ENCODE measurements at regions not wholly inside any gene's neighbourhood (a gene's known extent, or its start where the extent isn't known, plus 50 kb on each side); places are given as distances from the start of the nearest gene placed in this dataset.

DNA sequence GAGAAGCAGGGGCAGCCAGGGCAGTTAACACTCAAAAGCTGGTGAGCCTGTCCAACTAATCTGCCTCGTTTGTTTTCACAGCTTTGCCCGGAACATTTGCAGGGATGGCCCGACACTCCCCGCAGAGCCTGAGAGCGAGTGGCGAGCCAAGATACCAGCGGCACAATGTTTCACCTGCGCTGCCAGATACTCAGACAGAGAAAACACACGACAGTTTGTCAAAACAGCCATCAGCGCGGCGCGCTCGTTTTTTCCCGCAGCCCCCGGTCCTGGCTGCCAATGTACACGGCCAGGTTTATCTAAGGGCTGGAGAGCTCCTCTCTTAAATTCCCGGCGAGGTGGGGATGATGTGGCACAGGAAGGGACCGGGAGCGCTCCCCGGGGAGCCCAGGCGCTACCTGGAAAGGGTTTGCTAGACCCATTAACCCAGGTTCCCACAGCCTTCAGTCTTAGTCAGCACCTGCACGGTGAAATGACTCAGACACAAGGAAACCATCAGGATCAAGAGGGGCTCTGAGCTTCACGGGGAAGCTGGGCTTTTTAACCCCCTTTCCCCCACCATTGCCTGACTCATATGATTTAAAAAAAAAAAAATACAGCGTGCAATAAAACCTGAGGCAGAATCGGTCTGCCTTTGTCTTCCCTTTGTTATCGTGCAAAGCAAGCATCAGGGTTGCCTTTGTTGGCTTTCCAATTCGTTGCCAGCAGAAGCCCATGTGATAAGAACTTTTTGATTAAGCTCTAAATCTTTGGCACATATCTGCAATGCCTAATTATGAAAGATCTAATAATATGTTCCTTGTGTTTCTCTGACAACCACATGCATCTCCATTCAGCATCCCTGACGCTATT, 186.2 kb downstream of the EFNB2 start:
- no peak for DNase-seq (ENCODE audit: insufficient read length)
- FAIRE-seq = no peak

DNA sequence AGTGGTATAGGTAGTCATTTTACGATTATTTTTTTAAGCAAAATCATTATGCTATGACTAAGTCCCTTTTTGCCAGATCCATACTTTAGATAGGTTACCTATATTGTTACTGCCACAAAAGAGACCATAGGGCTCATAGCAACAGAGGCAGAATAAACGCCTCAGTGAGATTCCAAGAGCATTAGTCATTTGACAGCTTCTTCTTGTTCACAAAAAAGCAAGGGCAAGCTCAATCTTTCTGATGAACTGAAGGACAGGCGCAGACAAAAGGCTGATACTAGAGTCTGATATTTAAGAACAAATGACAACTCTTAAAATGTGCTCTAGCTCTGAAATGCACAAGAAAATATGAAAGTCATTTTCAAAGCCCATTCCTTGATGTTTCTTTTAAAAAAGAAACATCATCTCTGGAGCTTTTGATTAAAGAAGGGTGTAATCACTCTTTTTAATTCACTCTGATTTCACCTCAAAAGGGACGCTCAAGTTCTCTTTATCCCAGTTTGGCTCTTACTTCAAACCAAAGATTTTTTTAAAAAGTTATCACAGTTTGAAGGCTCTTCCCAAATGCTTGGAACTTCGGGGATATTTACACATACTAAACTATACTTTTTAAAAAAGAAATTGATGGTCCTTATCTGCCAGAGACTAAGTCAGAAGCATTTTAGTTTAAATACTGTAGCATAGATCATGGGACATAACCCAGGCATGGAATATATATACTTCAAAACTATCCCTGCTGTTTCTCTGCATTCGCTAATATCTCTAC, 187.2 kb downstream of the EFNB2 start:
- TF ChIP-seq TAF1 (IDR thresholded peaks at IDR 0.05; ENCODE audit: borderline replicate concordance, low read depth, low read length) (no peak), POLR2A (IDR thresholded peaks at IDR 0.05; ENCODE audit: low read depth, low read length) (no peak), POLR2AphosphoS5 (IDR thresholded peaks at IDR 0.05; ENCODE audit: low read depth, low read length) (no peak)
- DNase-seq (ENCODE audit: insufficient read length) = no peak
- no peak for FAIRE-seq

More for the DNA sequence above, 186.2 kb downstream of the EFNB2 start:
- TF ChIP-seq TAF1 (IDR thresholded peaks at IDR 0.05; ENCODE audit: borderline replicate concordance, low read depth, low read length) = no peak
- no peak for TF ChIP-seq POLR2AphosphoS5 (IDR thresholded peaks at IDR 0.05; ENCODE audit: low read depth, low read length)
- TF ChIP-seq POLR2A (IDR thresholded peaks at IDR 0.05; ENCODE audit: low read depth, low read length) = no peak

DNA sequence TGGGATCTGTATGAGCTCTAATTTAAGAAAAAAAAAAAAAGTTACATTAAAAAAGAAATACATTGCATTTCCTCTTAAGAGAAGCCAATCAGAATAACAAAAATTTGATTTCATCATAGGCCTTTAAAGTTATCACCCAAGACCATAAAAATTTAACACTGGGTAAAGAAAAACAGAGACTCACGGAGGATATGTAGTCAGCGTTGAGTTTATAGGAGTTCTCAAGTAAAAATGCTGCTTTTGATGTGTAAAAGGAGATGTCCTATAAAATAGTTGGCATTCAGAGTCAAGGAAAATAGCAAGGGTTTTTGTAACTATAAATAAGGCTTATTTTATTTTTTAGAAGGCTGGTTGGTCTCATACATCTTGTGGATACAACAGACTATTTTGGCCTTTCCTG, 191.1 kb downstream of the EFNB2 start:
- FAIRE-seq = no peak
- no peak for TF ChIP-seq TAF1 (IDR thresholded peaks at IDR 0.05; ENCODE audit: borderline replicate concordance, low read depth, low read length)
- TF ChIP-seq POLR2AphosphoS5 (IDR thresholded peaks at IDR 0.05; ENCODE audit: low read depth, low read length) = no peak
- TF ChIP-seq POLR2A (IDR thresholded peaks at IDR 0.05; ENCODE audit: low read depth, low read length) = no peak

DNA sequence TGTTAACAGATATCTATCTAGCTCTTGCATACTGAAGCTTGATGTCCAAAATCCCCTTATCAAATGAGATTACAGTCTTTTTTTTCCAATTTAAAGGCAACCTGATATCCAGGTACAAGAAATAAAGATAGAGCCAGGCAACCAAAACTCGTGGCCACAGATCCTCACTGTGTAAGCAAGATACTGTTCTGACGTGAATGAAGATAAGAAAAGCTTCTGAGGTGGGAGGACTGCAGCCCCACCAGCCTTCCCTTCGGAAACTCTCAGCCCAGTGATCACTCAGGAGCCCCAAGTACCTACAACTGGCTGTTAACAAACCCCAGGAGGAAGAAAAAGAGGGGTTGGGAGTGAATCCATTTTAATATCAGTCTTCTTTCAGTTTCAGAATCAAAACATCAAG, 191.6 kb downstream of the EFNB2 start:
- TF ChIP-seq POLR2AphosphoS5 (IDR thresholded peaks at IDR 0.05; ENCODE audit: low read depth, low read length) = no peak
- TF ChIP-seq POLR2A (IDR thresholded peaks at IDR 0.05; ENCODE audit: low read depth, low read length) = no peak
- no peak for TF ChIP-seq TAF1 (IDR thresholded peaks at IDR 0.05; ENCODE audit: borderline replicate concordance, low read depth, low read length)
- DNase-seq (ENCODE audit: insufficient read length) (no peak), FAIRE-seq (no peak)

More for the DNA sequence above, 191.1 kb downstream of the EFNB2 start:
- DNase-seq (ENCODE audit: insufficient read length) = no peak

DNA sequence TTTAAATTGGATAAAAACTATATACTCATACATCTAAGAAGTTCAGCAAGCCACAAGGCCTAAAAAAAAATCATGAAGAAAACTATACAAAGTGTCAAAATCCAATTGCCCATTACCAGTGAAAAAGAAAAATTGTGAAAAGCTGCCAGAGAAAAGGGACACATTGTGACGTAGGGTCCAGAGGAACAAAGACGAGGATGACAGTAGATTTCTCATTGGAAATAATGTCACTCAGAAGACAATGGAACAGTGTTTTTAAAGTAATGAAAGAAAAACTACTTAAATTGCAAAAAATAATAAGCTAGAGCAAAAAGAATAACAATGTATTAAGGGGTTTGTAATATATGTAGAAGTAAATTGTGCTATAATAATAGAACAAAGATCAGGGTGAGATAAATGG, 195.2 kb downstream of the EFNB2 start:
- FAIRE-seq (no peak), DNase-seq (ENCODE audit: insufficient read length) (no peak)
- no peak for TF ChIP-seq POLR2A (IDR thresholded peaks at IDR 0.05; ENCODE audit: low read depth, low read length)

DNA sequence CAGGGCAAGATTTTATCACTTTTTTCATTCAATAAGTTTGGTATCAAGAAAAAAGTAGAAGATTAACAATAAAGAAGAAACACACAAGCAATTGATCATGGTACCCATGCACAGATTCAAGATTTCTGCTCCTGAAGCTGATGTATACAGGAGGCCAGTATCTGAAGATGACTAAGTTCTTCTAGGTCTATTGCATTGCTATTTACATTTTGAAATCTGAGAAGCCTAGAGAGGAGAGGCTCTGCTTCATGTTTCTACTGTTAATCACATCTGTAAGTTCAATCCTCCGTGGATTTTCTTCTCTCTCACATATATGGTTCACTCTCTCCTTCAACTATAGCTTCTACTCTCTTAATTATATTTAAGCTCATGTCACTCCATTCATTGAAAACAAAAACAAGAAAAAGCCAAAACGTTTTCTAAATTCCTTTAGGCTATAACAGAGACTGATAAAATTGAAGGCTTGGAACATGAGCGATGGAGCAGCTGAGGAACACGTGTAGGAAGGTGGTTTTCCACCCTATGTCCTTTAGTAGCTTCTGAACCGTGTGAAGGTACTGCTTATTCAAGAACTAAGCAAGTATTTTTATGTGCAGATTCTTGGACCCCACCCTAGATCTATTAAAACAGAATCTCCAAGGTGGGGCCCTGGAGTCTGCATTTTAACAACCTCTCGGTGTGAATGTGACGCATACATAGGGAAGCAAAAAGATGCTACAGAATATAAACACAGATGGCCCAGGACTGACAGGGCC, 198.2 kb downstream of the EFNB2 start:
- FAIRE-seq = no peak
- no peak for DNase-seq (ENCODE audit: insufficient read length)
- TF ChIP-seq POLR2AphosphoS5 (IDR thresholded peaks at IDR 0.05; ENCODE audit: low read depth, low read length) (no peak), POLR2A (IDR thresholded peaks at IDR 0.05; ENCODE audit: low read depth, low read length) (no peak), TAF1 (IDR thresholded peaks at IDR 0.05; ENCODE audit: borderline replicate concordance, low read depth, low read length) (no peak)

DNA sequence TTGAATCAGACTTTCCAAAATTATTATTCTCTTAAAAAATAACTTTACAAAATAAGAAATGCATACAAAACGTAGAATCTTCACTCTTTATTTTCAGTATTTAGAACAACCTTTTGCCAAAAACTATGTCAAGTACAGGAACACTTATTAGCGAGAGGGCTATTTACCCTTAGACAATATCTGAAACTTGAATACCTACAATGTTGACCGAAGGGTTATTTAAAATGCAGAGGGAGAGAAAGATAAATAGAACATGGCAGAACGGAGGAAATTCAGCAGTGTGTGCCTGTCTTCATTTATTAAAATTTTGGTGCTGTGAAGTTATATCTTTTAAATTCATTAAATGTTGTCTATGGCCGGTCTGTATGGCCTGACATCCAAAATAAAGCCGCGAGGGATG, 198.8 kb downstream of the EFNB2 start:
- DNase-seq (ENCODE audit: insufficient read length) = no peak
- no peak for FAIRE-seq
- TF ChIP-seq POLR2A (IDR thresholded peaks at IDR 0.05; ENCODE audit: low read depth, low read length) (no peak), TAF1 (IDR thresholded peaks at IDR 0.05; ENCODE audit: borderline replicate concordance, low read depth, low read length) (no peak), POLR2AphosphoS5 (IDR thresholded peaks at IDR 0.05; ENCODE audit: low read depth, low read length) (no peak)

DNA sequence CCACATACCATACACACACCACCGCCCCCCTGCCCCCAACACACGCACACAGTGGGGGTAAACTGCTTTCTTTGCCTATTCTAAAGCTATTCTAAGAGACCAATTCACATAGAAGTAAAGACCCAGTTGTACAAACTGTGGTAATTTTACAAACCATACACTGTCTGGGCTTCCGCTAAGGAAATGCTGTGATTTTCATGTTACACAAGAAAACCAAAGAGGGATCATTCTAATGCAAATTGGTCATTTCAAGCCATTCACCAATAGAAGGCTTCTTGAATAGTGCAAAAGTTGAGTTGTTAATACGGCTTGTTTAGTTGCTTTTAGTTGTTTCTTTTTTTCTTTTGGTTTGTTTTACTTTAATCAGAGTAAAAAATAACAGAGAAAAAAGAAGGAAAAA, 202.8 kb downstream of the EFNB2 start:
- FAIRE-seq (no peak), DNase-seq (ENCODE audit: insufficient read length) (no peak)
- no peak for TF ChIP-seq POLR2AphosphoS5 (IDR thresholded peaks at IDR 0.05; ENCODE audit: low read depth, low read length)
- no peak for TF ChIP-seq POLR2A (IDR thresholded peaks at IDR 0.05; ENCODE audit: low read depth, low read length)
- TF ChIP-seq TAF1 (IDR thresholded peaks at IDR 0.05; ENCODE audit: borderline replicate concordance, low read depth, low read length) = no peak

DNA sequence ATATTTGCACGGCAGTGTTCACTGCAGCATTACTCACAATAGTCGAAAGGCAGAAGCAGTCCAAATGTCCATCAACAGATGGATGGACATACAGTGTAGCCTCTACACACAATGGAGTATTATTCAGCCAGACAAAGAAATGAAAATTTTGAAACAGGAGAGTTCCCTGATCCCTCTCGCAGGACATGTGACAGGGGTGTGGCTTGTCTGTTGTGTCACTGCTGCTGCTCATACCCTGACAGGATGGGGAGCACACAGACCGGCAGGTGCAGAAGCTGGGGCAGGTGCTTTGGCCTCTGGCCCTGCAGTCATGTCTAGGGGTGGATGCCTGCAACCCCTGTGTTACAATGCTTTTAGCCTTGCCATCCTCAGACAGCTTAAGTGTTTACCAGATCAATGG, 204.3 kb downstream of the EFNB2 start:
- TF ChIP-seq POLR2A (IDR thresholded peaks at IDR 0.05; ENCODE audit: low read depth, low read length) (no peak), TAF1 (IDR thresholded peaks at IDR 0.05; ENCODE audit: borderline replicate concordance, low read depth, low read length) (no peak), POLR2AphosphoS5 (IDR thresholded peaks at IDR 0.05; ENCODE audit: low read depth, low read length) (no peak)
- FAIRE-seq (no peak), DNase-seq (ENCODE audit: insufficient read length) (no peak)

DNA sequence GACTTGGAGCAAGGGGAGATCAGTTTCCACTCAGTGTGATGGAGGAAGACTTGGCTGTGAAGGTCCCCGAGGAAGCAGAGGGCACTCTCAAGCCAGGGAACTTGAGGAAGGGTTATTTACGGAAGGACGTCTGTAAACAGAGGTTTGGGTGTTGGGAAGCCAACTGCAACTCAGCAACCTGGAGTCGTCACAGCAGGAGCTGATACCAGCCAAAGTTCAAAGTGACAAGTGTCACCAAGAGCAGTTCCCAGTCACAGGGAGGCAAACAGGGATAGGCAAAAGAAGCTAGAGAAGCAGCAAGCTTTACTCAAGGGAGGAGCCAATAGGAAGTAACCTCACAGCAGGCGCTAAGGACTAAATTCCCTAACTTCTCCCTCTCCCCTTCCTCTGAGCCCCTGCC, 205.5 kb downstream of the EFNB2 start:
- TF ChIP-seq POLR2AphosphoS5 (IDR thresholded peaks at IDR 0.05; ENCODE audit: low read depth, low read length) (no peak), TAF1 (IDR thresholded peaks at IDR 0.05; ENCODE audit: borderline replicate concordance, low read depth, low read length) (no peak), POLR2A (IDR thresholded peaks at IDR 0.05; ENCODE audit: low read depth, low read length) (no peak)

DNA sequence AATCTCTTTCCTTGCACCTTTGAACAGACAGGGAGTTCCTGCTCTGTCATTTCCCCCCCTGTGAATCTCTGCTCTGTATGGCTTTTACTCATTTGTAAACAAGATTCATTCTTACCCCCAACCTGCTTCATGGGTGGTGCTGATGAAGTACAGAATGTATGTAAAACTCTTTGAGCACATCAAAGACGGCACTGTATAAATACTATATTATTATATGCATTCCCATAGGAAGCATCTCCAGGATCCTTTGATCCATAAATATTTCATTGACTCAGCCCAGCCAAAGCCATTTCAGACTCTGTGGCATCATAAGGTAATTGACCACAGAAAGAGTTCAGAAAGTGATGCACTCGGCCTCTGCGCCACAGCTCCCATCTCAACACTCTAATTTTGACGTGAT, 208.7 kb downstream of the EFNB2 start:
- DNase-seq (ENCODE audit: insufficient read length) (no peak), FAIRE-seq (no peak)
- TF ChIP-seq POLR2AphosphoS5 (IDR thresholded peaks at IDR 0.05; ENCODE audit: low read depth, low read length) = no peak
- no peak for TF ChIP-seq TAF1 (IDR thresholded peaks at IDR 0.05; ENCODE audit: borderline replicate concordance, low read depth, low read length)
- TF ChIP-seq POLR2A (IDR thresholded peaks at IDR 0.05; ENCODE audit: low read depth, low read length) = no peak

More for the DNA sequence above, 205.5 kb downstream of the EFNB2 start:
- FAIRE-seq (no peak), DNase-seq (ENCODE audit: insufficient read length) (no peak)

Data from GM12892 (cell line).